IPS DF 6.9 (cell line): ENCODE measurements at regions not wholly inside any gene's neighbourhood (a gene's known extent, or its start where the extent isn't known, plus 50 kb on each side); places are given as distances from the start of the nearest gene placed in this dataset.
"Not testable (repeated sequence)": the region's sequence is repeated elsewhere in the genome, so short reads cannot be mapped to it uniquely, and the experiment has no call there.

Source experiments
- DNase-seq: peaks from one replicate; pipeline ENCODE4 v3.0.0-alpha.2; 2013; ENCODE audit warnings: low read depth, low spot score
- H3K27ac ChIP-seq: one replicate; pipeline ENCODE4 v1.5.1; 2013; ENCODE audit warnings: low read length, control low read depth
- H3K27me3 ChIP-seq: 2 replicates; pipeline ENCODE4 v1.6.1; 2013; ENCODE audit warnings: mild to moderate bottlenecking, low read length; ENCODE audit not compliant: control insufficient read depth, insufficient read depth
- H3K36me3 ChIP-seq: 2 replicates; pipeline ENCODE4 v1.6.1; 2013; ENCODE audit warnings: low read length; ENCODE audit not compliant: control insufficient read depth, insufficient read depth
- H3K4me1 ChIP-seq: 2 replicates; pipeline ENCODE4 v1.6.1; 2013; ENCODE audit warnings: low read length; ENCODE audit not compliant: control insufficient read depth, insufficient read depth
- H3K4me3 ChIP-seq: 2 replicates; pipeline ENCODE4 v1.5.1; 2013; ENCODE audit warnings: mild to moderate bottlenecking, low read length
- H3K9me3 ChIP-seq: 2 replicates; pipeline ENCODE4 v1.6.1; 2013; ENCODE audit warnings: low read length, inconsistent platforms; ENCODE audit not compliant: control insufficient read depth, insufficient read depth
- WGBS: extraction: QIAGEN DNeasy Blood & Tissue Kit; methylation state at CpG from one replicate; pipeline ENCODE4 v1.1.7; 2013; ENCODE audit warnings: mixed read lengths, missing lambda C conversion rate; ENCODE audit not compliant: insufficient read length, insufficient coverage; 5-methylcytosine and 5-hydroxymethylcytosine counted together

DNA sequence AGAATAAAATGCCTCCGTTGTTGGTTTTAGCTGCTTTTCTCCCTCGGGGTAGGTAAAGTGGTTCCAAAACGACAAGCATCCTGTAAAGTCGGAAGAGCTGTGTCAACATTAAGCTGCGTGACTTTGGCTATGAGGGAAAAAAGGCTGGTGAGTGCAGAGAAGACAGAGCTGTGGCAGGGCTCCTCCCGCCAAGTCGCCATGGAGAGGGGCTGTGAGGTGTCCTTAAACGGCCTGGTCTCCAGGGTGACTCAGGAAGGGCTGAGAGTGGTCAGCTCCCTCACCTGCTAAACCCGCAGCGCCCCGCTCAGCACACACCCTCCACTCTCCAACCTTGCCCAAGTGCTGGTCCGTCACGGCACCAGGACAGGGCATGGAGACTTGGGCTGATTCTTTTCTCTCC is 91.6 kb upstream of the SAMD11 start:
- Histone ChIP-seq H3K27ac (no peak overlapping the region), H3K27me3 (no peaks in the 10 kb centered on the region), H3K9me3 (no peaks in the 10 kb centered on the region), H3K4me1 (no peaks in the 10 kb centered on the region), H3K36me3 (no peaks in the 10 kb centered on the region), H3K4me3 (no peak overlapping the region)
- no CpG with 5 or more reads among the region's 13 CpGs for WGBS
- no peak for DNase-seq

DNA sequence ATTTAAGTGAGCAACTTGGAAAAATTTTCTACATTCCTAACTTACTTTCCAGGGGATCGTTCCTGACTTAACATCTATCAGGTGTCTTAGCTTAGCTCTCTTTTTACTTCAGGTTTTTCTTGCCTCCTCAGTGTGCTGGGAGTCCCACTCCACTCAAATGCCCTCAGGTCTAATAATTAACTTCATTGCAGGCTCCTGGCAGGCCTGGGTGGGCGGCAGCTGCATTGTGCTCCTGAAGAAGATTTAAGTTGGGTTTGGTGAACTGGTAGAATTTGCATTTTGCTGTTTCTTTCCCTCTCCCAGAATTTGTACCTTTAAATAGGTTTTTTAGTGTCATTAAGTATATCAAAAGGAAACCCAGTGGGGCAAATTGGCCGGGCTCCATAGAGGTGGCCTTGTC is 90.5 kb upstream of the SAMD11 start:
- not testable (repeated sequence) for H3K27ac ChIP-seq, H3K4me3 ChIP-seq, H3K36me3 ChIP-seq, DNase-seq, H3K4me1 ChIP-seq, H3K27me3 ChIP-seq, H3K9me3 ChIP-seq
- WGBS = no CpG with 5 or more reads among the region's 3 CpGs

DNA sequence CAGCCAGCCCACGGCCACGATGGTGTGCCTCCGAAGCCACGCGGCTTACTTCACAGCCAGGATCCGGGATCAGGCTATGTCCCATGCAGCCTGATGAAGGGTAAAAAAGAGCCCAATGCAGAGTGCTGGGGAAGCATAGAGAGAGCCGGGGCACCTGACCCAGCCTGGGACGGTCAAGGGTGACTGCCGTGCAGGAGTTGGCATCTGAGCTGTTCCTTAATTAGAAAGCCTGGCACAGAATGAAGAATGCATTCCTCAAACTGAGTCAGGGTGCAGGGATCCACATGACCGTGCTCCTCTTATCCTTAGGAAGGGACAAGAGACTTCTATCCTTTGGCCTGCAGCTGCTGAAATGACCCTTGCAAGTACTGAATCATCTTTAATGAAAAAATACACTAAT is 88.2 kb upstream of the SAMD11 start:
- H3K27ac ChIP-seq, H3K4me3 ChIP-seq: not testable (repeated sequence)
- no CpG with 5 or more reads among the region's 10 CpGs for WGBS

DNA sequence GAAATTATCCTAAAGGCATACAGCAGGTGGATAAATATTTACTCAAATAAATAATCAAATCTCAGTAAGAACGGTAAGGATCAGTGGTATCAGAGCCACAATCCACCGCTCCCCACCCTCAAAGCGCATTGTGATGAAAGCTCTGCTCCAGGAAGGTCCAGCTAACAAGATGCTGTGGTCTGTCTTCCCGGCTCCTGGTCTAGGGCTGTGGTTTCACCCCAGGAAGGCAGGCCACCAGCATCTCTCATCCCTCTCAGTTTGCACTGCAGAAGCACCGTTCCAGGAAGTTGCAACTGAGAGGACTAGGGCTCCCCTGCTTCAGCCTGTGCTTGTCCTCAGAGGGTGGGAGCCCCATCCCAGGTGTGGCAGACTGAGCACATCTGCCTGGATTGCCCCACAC is 86.1 kb upstream of the SAMD11 start:
- H3K27me3 ChIP-seq, DNase-seq, H3K9me3 ChIP-seq, H3K36me3 ChIP-seq, H3K4me1 ChIP-seq, H3K27ac ChIP-seq, H3K4me3 ChIP-seq: not testable (repeated sequence)
- WGBS = no CpG with 5 or more reads among the region's 5 CpGs

More for the DNA sequence above, 88.2 kb upstream of the SAMD11 start:
- H3K36me3 ChIP-seq, H3K27me3 ChIP-seq, H3K4me1 ChIP-seq, DNase-seq, H3K9me3 ChIP-seq: not testable (repeated sequence)

DNA sequence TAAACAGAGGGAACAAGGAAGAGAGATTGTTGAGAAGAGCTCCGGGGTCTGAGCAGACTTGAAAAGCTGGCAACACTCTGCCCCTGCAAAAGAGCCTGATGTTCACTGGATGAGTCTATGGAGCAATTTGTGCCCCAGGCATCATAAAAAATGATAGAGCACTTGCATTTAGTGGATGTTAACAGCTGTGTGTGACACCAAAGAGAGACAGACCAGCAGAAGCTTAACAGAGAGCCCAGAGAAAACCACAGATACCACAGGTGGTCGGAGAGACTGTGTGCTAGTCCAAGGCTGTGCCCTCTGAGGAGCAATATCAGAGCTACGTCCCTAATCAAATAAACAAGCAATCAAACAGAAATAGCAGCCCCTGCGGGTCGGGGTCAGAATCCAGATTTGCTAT is 85.4 kb upstream of the SAMD11 start:
- not testable (repeated sequence) for H3K27ac ChIP-seq, H3K9me3 ChIP-seq, H3K27me3 ChIP-seq, H3K4me1 ChIP-seq, DNase-seq, H3K36me3 ChIP-seq, H3K4me3 ChIP-seq
- no CpG with 5 or more reads among the region's 5 CpGs for WGBS

DNA sequence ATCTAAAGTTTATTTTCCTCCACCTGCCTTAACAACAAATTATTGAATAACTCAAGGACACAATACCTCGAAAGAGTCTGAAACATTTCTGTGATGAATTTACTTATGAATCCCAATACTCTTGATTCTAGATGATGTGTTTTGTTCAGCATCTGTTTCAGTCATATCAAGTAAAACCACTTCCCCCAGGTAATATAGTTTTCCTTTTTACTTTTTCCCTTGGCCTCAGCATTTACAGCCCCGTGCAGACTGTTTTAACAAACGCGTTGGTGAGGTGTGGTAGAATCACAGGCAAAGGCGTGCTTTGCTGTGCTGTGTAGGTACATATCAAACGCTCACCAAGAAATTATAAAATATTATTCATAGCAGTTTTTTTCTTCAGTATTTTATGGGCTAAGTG is 83.1 kb upstream of the SAMD11 start:
- not testable (repeated sequence) for H3K9me3 ChIP-seq, H3K27ac ChIP-seq, H3K4me1 ChIP-seq, DNase-seq, H3K4me3 ChIP-seq, H3K36me3 ChIP-seq, H3K27me3 ChIP-seq
- no CpG with 5 or more reads among the region's 6 CpGs for WGBS

- not testable (repeated sequence) for H3K27me3 ChIP-seq, H3K4me1 ChIP-seq, H3K9me3 ChIP-seq, H3K4me3 ChIP-seq, DNase-seq, H3K36me3 ChIP-seq, H3K27ac ChIP-seq
- WGBS = no CpG with 5 or more reads among the region's 15 CpGs
Measured at GRCh38 chr1:841671-842425, 81.9 kb upstream of the SAMD11 start.

DNA sequence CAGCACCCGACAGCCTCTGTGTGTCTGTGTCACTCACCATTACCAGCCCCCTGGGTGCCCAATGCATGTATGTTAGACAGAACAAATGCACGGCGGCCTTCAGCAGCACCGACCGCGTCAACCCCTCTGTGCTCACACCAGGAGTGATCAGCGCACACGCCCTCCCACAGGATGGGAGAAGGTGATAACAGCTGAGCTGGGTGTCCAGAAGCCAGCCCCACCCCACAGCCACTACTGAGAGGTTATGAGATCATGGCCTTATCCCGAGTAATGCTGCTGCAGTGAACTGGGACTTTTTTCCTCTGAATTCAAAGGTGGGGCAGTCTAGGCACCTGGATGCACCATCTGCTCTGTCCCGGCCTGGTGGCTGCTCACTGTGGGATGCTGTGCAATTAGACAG is 80.9 kb upstream of the SAMD11 start:
- WGBS = no CpG with 5 or more reads among the region's 10 CpGs
- not testable (repeated sequence) for H3K27ac ChIP-seq, H3K27me3 ChIP-seq, DNase-seq, H3K36me3 ChIP-seq, H3K9me3 ChIP-seq, H3K4me1 ChIP-seq, H3K4me3 ChIP-seq

DNA sequence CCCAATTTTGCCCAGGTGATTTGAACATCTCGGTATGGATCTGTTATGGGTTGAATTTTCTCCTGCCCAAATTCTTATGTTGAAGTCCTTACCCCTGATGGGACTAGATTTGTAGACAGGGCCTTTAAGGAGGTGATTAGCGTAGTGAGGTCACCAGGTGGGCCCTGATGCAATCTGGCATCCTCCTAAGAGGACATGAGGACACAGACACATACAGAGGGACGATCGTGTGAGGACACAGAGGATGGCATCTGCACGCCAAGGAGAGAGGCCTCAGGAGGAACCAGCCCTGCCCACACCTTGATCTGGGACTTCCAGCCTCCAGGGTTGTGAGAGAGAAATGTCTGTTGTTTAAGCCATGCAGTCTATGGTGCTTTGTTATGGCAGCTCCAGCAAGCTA is 79.8 kb upstream of the SAMD11 start:
- not testable (repeated sequence) for H3K27ac ChIP-seq, H3K9me3 ChIP-seq, H3K4me1 ChIP-seq, H3K36me3 ChIP-seq, DNase-seq, H3K4me3 ChIP-seq, H3K27me3 ChIP-seq
- no CpG with 5 or more reads among the region's 5 CpGs for WGBS

DNA sequence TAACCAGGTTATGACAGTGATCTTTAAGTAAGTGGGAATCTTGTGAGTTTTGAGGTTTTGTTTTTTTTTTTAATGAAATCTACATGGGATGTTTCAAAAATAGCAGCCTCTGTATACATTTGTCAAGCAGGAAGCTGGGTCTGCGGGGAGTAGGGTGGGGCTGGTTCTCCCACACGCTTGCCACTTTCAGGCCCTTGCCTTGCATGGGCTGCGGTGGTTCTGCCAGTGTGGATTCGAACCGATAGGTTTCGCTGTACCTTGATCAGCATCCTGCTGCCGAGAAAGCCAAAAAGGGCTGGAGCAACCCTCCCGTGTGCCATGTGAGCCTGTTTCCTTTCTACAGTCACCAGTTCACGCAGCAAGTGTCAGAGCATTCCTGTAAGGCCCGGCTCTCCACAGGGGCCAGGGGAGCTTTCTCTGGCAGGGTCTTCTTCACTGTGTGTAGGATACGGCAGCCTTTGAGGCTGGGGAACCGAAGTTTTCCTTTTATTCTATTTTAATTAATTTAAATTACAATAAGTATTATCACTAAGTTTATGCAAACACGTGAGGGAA is 79.2 kb upstream of the SAMD11 start:
- H3K4me3 ChIP-seq = no peak overlapping the region
- DNase-seq = no peak
- H3K4me1 ChIP-seq = no peaks in the 10 kb centered on the region
- no peak overlapping the region for H3K27ac ChIP-seq
- WGBS = no CpG with 5 or more reads among the region's 13 CpGs
- H3K36me3 ChIP-seq = no peaks in the 10 kb centered on the region
- no peaks in the 10 kb centered on the region for H3K27me3 ChIP-seq
- H3K9me3 ChIP-seq = no peaks in the 10 kb centered on the region

- not testable (repeated sequence) for H3K4me3 ChIP-seq, H3K4me1 ChIP-seq, H3K9me3 ChIP-seq, H3K27ac ChIP-seq, H3K27me3 ChIP-seq, H3K36me3 ChIP-seq, DNase-seq
- no CpG with 5 or more reads among the region's 3 CpGs for WGBS
Measured at GRCh38 chr1:845641-846040, 78.1 kb upstream of the SAMD11 start.
